HT-29 (cell line): ENCODE measurements at regions not wholly inside any gene's neighbourhood (a gene's known extent, or its start where the extent isn't known, plus 50 kb on each side); places are given as distances from the start of the nearest gene placed in this dataset.

Experiments used
- DNase-seq: peaks from one replicate; pipeline ENCODE4 v3.0.0-alpha.2; 2015; ENCODE audit warnings: low spot score

DNA sequence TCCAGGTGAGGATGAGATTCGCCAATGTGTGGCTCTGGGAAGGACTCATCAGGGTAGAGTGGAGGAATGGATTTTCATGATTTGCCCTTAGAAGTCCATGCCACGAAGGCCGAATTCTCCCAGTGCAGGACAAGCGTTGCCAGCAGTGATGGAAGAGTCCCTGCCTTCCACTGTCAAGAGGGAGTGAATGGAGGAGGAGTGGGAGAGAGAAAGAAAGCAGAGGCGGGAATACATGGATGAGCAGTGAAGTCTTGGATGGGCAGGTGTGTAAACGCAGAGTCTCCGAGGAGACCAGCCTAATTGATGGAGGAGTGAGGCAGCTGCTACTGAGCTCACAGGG, 419.2 kb downstream of the GLRX3 start:
- DNase-seq: no peak

DNA sequence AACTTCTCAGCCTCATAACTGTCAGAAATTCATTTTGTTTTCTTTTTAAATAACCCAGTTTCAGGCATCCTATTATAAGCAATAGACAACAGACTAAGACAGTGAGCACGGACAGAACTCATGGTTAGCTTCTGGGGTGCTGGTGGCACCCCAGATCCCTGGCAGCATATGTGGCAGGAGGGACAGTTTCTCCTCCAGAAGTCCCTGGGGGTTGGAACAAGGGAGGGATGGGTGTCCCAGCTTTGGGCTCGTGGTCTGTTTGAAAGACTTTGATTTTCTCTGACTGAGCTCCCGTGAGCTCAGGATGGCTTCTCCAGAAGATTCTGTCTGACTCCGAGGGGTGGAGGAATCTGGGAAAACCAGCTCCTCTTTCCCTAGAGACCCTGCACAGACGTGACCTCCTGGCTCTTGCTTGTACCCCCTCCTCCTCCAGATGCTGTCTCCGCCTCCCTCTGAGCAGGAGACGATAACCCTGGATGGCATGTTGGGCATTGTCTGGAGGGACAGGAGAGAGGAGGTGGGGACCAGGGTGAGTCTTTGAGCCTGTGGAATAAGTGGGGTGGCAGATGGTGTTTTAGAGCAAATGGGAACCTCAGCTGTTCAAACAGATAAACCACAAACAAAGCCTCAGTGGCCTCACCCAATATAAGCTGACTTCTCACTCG, 421.1 kb downstream of the GLRX3 start:
- no peak for DNase-seq

DNA sequence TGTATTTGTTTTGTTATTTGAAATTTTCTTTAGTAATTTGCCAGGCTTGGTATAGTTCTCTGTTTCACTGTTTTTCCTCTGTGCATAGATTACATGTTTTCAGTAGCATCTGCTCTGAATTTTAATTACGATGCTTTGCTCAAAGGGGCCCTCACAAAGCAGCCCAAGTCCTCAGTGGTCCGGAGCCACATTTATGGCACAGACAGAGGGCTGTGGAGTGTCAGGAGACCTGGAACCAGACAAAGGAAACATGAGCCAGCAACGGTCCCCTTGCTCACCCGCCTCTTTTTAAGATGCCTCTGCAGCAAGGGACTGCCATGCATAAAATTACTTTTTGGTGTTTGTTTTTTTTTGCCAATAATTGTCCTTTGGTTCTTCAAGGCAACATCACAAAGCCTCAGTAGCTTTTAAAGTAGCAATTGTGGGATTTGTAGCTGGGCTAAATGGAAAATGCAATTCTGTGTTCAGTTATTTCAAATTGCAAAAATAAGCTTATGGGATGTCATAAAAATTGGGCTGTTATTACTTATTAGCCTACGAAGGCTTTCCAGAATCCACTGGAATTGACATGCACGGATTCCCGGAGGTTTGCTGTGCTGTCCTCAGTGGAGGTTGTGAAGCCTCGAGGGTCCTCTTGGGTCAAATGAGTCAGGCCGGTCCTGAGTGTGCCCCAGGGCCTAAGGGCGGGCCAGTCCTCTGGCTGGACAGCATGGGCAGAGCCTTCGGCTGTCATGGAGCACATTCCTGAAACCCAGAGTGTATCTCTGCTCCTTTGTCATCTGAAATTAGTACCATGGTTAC, 422.8 kb downstream of the GLRX3 start:
- no peak for DNase-seq

DNA sequence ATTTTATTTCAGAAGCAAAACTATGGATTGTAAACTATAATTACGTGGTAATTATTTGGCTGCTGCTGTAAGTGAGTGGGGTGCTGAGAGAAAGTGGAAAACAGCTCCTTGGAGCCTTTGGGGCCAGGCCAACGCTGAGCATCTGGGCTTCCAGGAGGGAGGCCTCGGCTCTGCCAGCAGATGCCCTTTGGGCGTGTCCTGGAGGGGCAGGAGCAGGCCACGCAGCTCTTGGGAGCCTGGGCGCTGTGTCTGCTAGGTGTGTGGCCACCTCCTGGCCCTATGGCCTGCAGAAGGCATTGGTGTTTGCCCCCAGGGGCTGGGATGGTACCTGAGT, 423.3 kb downstream of the GLRX3 start:
- DNase-seq: no peak

DNA sequence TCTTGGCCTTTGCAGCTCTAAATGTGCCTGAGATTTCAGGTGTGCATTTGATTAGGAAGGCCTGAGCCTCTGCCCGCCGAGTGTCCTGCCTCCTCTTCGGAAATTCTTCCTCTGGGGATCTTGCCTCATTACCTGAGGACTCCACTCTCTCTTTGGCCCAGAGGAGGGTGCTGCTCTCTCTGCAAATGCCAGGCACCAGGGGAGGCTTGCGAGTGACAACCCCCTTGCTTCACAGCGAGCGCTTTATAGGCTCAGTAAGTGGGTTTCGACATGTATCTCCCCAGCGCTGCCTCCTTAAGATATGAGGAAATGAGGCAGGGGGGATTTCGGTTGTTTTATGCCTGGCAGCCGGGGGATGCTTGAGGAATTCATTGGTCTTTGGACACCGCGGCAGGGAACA, 423.9 kb downstream of the GLRX3 start:
- no peak for DNase-seq

DNA sequence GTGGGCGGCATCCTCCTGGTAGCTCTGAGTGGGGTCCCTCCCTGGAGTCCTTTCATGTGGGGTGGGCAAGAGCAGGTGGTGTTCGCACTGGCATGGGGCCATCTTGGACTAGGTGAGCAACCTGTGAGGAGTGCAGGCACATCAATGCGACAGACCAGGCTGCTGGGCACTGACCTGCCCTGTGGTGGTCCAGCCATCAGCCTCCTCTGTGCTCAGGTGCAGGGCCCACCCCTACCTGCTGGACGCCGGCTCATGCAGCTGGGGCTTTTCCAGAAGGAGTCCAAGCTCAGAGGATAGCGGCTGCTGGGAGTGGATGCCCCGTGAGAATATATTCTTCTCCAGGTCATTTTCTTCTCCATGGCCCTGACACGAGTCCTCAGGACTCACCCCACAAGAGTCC, 424.4 kb downstream of the GLRX3 start:
- no peak for DNase-seq

DNA sequence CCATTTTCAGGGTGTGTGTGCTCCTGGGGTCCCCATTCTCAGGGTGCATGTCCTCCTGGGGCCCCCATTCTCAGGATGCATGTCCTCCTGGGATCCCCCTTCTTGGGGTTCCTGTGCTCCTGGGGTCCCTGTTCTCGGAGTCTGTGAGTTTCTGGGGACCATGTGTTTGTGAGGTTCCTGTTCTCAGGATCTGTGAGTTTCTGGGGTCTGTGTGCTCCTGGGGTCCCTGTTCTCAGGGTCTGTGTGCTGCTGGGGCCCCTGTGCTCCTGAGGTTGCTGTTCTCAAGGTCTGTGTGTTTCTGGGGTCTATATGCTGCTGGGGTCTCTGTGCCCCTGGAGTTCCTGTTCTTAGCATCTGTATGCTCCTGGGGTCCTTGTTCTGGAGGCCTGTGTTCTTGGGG, 425.5 kb downstream of the GLRX3 start:
- no peak for DNase-seq

DNA sequence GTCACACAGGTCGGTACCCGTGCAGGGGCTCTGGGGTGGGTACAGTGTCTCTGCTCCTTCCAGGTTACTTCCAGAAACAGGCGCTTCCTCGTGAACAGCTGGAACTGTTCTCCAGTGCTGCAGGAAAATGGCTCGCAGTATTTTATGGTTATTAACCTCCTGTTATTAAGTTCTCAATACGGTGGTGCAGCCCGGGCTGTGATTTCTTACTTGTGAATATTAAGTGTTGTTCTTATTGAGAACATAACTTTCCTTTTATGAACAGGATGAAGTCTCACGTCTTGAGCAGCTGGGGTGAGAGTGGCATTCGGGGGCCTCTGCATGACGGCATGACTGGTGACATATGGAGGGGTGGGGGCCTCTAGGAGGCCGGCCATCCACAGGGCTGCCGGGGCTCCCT, 430.8 kb downstream of the GLRX3 start:
- no peak for DNase-seq

DNA sequence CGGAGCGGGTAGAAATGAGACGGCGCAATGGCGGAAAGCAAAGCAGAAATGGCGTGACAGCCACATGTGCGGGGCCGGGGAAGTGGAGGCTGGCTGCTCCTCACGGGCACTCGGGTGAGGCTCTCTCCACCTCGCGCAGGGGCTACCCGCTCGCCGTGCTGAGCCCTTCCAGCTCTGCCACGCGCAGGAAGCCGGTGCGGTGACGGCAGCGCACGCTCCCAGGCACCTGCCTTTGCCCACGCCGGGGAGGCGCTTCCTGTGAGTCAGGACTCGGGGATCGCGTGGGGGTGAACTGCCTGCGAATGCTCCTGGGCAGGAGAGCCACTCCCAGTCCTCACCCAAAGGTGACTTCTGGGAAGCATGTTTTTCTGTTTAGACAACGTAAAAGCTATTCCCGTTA, 431.2 kb downstream of the GLRX3 start:
- no peak for DNase-seq

DNA sequence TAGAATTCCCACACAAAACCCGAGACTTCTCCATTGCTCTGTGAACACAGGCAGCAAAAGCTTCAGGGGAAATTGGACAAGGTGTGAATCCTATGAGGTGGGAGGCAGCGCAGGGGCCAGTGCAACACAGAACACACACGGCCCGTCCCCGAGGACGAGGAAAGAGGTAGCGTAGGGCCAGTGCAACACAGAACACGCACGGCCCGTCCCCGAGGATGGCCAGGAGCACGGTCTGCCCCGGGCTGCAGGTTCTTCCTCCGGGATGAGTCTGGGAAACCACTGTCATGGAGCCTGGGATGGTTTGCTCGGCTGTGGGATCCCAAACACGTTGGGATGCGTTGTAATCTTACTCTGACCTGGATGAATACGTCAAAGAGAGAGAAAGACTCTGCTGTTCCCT, 432.1 kb downstream of the GLRX3 start:
- no peak for DNase-seq

DNA sequence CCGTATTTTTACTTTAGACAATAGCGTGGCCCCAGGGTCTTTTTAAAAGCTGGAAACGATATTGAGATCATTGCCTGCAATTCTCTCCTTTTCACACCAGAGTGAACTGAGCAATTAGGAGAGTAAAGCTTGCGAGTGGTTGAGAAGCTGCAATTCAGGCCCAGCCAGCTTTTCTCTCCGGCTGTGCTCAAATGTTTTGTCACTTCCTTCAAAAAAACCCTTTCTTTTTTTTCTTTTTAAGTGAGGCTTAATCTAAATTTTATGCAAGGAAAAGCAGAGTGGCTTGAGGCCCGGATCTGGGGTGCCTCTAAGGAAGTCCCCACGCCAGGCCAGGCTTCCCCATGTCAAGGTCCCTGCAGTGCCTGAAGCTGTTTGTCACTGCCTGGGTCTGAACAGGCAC, 433.9 kb downstream of the GLRX3 start:
- DNase-seq: no peak

DNA sequence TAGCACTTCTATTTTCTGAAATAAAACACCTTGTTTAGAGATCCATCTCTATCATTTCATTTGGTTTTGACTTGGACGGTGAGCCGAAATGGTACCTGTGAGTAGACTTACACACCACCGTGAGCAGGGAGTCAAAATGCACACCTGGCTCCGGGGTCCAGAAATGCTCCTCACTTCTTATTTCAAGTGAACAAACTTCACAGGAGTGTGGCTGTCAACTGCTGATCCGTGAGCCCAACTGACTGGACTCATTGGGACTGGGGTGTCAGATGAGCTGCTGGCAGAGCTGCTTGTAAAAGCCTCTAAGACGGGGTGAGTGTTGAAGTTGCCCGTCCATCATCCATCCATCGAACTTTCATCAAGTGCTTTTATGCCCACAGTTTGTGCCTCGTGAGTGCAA, 435.5 kb downstream of the GLRX3 start:
- no peak for DNase-seq

DNA sequence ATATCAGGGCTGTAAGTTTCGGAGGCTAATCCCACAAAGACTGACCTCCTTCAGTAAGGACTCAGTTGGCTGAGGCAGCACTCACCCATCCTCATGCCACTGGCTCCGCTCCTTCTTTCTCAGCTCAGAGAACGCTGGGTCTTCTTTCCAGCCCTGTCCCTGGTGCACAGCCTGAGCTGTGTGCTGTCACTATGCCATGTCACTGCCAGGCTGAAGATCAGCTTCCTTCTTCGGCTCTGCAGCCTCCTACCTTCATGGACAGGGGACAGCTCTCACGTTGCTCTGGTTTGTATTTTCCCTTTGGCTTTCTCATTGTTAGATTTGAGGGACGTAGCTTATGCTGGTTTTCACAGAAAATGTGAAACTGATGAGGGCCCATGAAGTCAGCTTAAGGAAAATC, 437.3 kb downstream of the GLRX3 start:
- no peak for DNase-seq

DNA sequence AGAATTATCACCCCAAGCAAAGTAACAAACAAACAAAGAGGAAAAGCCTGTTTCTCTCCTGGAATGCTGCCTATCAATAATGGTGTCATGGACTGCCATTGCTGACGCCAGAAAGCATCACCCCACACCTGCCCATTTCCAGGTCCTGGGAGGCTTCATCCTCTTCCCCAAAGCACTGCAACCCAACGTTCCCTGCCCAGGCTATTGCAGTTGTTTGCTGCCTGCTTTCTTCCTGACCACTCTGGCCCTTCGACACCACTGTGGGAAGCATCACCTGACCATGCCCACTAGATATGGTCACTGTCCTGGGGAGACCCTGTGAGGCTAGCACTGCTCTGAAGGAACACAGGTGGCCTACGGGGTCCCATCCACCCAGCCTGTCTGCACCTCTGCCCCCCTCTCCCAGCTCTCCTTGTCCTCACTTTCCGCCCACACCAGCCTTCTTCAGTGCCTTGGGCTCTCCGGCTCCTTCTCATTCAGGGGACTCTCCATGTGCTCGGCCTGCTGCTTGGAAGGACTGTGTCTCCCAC, 439.6 kb downstream of the GLRX3 start:
- DNase-seq: no peak

DNA sequence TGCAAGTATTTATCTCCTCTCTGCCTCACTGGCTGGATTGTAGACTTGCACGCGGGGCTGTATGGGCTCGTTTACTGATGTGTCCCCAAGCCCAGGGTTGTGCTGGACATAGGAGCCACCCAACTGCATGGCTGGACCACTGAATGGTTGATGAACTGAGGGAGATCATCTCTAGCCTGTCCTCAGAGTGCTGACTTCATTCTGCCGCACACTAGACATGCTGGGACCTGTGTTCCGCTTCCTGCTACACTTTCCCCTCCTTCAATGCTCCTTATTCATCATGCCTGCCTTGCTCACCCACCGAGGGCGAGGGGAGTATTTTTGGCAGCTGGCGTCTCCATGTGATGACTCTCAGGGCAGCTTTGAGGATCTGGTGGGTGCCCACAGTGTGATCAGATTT, 440.2 kb downstream of the GLRX3 start:
- DNase-seq: no peak

DNA sequence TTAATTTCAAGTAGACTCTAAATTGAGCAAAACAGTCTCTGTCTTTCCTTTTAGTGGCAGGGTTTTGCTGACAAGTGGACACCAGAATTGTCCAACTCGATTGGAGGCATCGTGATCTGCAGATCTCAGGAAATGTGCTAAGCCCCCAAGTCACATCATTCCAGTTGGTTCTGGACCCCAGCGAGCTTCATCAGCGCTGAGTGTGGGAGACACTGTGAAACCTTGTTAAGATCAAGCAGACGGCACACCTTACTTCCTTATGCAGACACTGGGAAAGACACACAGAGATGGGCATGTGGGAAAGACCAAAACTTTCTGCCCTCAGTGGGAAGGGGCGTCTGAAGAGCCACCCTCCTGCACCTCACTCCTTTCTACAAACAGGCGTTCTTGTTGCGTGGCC, 440.8 kb downstream of the GLRX3 start:
- DNase-seq: no peak

DNA sequence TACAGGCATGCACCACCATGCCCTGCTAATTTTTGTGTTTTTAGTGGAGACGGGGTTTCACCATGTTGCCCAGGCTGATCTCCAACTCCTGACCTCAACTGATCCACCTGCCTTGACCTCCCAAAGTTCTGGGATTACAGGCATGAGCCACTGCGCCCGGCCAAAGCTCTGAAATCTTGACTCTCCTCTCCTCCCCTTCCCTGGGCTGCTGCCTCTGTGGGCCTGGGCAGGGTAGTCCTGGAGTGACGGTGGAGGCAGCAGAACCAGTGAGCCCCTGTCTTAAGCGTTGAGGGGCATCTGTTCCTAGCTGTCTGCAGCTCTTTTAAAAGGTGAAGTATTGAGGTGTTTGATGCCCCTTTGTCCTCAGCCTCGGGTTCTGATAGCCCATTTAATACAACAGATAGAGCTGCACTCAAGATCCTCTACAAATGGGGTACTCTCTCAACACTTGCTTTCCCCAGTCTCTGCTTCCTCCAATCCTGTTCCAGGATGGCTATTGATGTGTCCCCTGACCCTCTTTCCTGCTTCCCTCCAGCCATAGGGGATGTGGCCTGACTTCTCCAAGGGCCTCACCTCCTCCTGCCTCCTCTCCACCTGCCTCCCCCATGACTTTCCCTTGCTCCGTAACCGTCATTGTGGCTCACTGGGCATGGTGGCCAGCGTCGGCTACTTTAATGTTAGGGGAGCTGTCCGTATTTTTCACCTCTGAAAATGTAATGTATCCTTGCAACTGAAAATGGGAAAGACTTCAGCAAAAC, 442.5 kb downstream of the GLRX3 start:
- no peak for DNase-seq

DNA sequence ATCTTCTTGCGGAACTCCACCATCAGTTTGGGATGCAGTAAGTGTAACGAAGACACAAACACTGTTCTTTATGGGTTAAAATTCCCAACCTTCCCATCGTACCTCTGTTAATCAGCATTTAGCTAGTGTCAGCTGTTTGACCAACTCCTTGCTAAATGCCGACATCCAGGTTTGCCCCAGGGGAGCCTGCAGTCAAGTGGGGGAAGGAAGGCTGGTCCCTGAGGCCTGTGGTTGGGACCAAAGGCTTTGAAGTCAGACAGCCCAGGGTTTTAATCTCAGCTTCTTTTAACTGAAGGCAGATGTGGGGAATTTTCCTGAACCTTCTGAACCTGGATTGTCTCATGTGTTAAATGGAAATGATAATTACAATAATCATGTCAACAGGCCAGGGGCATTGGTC, 443.7 kb downstream of the GLRX3 start:
- no peak for DNase-seq

DNA sequence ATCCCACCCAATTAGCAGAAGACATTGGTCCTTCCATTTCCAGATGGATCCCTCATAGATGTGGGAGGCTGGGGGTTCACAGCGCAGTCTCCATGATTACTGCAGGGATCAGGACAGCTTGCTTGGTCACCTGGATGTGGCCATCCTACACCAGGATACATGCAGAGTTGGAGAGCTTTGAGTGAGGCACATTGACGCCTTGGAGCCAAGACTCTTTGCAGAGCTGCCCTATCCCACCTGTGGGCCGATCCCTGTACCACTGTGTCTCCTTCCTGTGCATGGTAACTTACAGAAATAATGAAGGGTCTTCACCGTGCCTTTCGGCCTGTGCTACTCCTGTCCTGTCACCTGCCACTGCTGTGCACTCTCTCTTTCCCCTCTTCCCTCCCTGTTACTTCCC, 444.8 kb downstream of the GLRX3 start:
- DNase-seq: no peak

DNA sequence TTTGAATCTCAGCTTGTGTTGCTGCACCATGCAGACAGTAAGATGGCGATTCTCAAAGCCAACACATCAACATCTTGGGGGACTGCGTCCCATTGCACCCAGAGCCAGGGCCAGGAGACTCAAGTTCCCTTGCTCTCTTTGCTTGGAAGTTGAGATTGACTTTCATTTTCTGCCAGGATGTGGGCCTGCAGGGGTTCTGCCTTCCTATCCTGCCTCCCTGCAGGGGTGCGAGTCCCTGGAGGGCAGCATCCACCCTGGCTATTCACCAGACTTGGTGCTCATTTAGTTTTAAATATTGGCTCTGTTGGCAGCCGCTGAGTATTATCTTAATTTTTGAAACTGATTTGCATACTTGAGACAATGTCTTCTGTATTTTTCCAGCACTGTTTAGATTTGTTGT, 451.5 kb downstream of the GLRX3 start:
- DNase-seq: no peak

DNA sequence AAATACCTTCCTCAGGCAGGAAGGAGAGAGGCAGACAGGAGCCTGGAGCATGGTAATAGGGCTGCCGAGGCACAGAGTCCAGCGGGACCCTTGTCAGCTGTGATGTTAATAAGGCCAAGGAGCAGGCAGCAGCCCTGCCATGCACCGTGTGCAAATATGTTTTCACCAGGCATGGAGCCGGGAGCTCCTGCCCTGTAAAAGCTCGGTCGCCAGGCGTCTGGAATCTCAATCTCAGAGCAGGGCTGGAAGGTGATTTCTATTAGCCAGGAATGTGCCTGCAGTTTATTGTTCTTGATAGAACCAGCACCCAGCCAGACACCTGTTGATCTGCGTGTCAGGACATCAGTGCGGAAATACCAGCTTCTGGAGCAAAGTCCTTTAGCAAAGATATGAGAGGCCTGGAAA, 469.8 kb downstream of the GLRX3 start:
- DNase-seq: no peak

DNA sequence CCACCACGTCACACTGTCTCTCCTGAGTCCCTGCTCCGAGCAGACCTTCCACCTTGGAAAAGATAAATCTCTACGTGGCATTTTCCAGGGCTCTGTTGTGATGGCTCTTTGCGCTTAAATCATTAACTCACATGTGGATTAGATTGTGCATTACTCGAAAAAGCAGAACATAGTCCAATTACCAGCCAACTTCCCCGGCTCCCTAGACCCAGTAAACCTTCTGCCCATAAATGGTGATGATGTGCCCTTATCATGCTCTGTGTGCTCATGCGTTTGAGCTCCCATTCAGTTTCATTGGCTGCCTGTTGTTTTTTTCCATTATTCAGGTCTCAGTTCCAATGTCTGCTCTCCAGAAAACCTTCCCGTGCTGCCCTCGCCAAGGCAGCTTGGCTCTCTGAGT, 471.2 kb downstream of the GLRX3 start:
- DNase-seq: no peak

DNA sequence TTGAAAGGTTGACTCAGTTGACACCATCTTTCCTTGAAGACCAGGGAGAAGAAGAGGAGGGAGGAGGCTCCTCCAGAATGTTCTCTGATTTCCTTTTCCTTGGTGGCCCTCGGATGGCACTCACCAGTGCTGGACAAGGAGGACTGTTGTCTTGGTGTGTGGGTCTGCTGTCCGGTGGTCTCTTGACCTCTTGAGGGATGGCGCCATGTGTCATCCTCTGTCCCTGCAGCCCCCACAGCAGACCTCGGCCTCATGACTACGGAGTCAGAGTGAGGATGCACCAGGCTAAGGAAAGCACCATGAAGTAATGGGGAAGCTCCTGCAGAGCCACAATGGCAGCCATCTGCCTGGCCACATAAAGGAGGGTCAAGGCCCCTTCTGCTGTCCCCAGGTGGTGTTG, 475.0 kb downstream of the GLRX3 start:
- DNase-seq: no peak
